A673 (cell line): ENCODE measurements at regions not wholly inside any gene's neighbourhood (a gene's known extent, or its start where the extent isn't known, plus 50 kb on each side); places are given as distances from the start of the nearest gene placed in this dataset.
A peak's percentile ranks its signal among the peaks of the same experiment; 100 is the strongest.

Experiments
- BruUV-seq: library from RNA; stranded (reverse); fragments of 400-500 nt; replicated peaks from 2 replicates; lab custom pipeline; 2021; lab: Mats Ljungman, UMichigan
- CTCF ChIA-PET: fragments of 300-600 bp; sonication (Branson Sonifier 250); formaldehyde crosslinking; loops from one replicate; lab custom pipeline; 2022; ENCODE audit warnings: antibody characterized with exemption; lab: Charles Lee
- POLR2A ChIA-PET: fragments of 300-600 bp; sonication (Branson Sonifier 250); formaldehyde crosslinking; loops from one replicate; lab custom pipeline; 2022; ENCODE audit warnings: antibody characterized with exemption; ENCODE audit not compliant: low non-redundant PET; lab: Charles Lee
- DNase-seq: peaks from one replicate; pipeline ENCODE4 v3.0.0-alpha.2; 2015; ENCODE audit warnings: low spot score
- H3K27ac ChIP-seq: fragments of 200-600 bp; sonication (generic); 2 replicates; pipeline ENCODE4 v1.5.1; 2016; ENCODE audit warnings: mixed run types, low read depth, mild to moderate bottlenecking, mixed read lengths, antibody characterized with exemption, low read length; ENCODE audit not compliant: poor library complexity, severe bottlenecking
- H3K27me3 ChIP-seq: fragments of 200-600 bp; sonication (generic); replicated peaks from 2 replicates; pipeline ENCODE4 v1.6.1; 2017; ENCODE audit warnings: mixed run types, low read depth, mild to moderate bottlenecking, mixed read lengths, antibody characterized with exemption, low read length; ENCODE audit not compliant: insufficient read depth, poor library complexity
- H3K36me3 ChIP-seq: fragments of 200-600 bp; sonication (generic); 2 replicates; pipeline ENCODE4 v1.6.1; 2016; ENCODE audit warnings: mixed run types, mild to moderate bottlenecking, mixed read lengths, antibody characterized with exemption, low read length; ENCODE audit not compliant: insufficient read depth, poor library complexity, severe bottlenecking
- H3K4me1 ChIP-seq: fragments of 200-600 bp; sonication (generic); 2 replicates; pipeline ENCODE4 v1.6.1; 2017; ENCODE audit warnings: mixed run types, mild to moderate bottlenecking, mixed read lengths, antibody characterized with exemption, low read length; ENCODE audit not compliant: insufficient read depth, poor library complexity, severe bottlenecking
- H3K4me3 ChIP-seq: fragments of 200-600 bp; sonication (generic); 2 replicates; pipeline ENCODE4 v1.5.1; 2016; ENCODE audit warnings: low read depth, mixed run types, mild to moderate bottlenecking, mixed read lengths, low read length; ENCODE audit not compliant: poor library complexity, severe bottlenecking
- H3K9me3 ChIP-seq: fragments of 200-600 bp; sonication (generic); 2 replicates; pipeline ENCODE4 v1.6.1; 2016; ENCODE audit warnings: mixed run types, low read depth, mild to moderate bottlenecking, mixed read lengths, antibody characterized with exemption, low read length; ENCODE audit not compliant: poor library complexity, severe bottlenecking
- CTCF ChIP-seq: fragments of 300-800, 200-600 bp; sonication (generic); conservative IDR thresholded peaks from 2 replicates; pipeline ENCODE4 v1.5.1; 2017; ENCODE audit warnings: low read depth, mild to moderate bottlenecking, antibody characterized with exemption, low read length, moderate library complexity, mixed read lengths
- EZH2 ChIP-seq: fragments of 200-600 bp; sonication (generic); IDR thresholded peaks from 2 replicates; pipeline ENCODE4 v1.6.1; 2017; ENCODE audit warnings: borderline replicate concordance, low read depth, mild to moderate bottlenecking, mixed read lengths, antibody characterized with exemption, low read length; ENCODE audit not compliant: poor library complexity, severe bottlenecking
- intact Hi-C: fragments of 100-400 bp; cut with micrococcal nuclease; formaldehyde crosslinking; loops from one replicate; pipeline ENCODE4 v1.10.0; 2022; ENCODE audit not compliant: unreplicated experiment

- no peak for TF ChIP-seq CTCF
- ChIA-PET POLR2A (no interaction called here), CTCF (no interaction called here)
- DNase-seq, result no peak
- H3K36me3 ChIP-seq, result no peaks in the 10 kb centered on the region
- no peak overlapping the region for H3K4me3 ChIP-seq
- no TSS peak for BruUV-seq
- H3K27ac ChIP-seq, result no peak overlapping the region
- H3K27me3 ChIP-seq, result no peaks in the 10 kb centered on the region
- intact Hi-C loops, result no loop called here
- H3K4me1 ChIP-seq, result peaks cover 16% of the 10 kb centered on the region
- H3K9me3 ChIP-seq, result no peaks in the 10 kb centered on the region
Observed at GRCh38 chr2:20560011-20560410, 90.9 kb downstream of the HS1BP3 start.

- Histone ChIP-seq H3K27me3 (no peaks in the 10 kb centered on the region), H3K36me3 (no peaks in the 10 kb centered on the region), H3K4me1 (peaks cover 16% of the 10 kb centered on the region), H3K4me3 (no peak overlapping the region), H3K27ac (no peak overlapping the region), H3K9me3 (no peaks in the 10 kb centered on the region)
- DNase-seq, result no peak
- ChIA-PET POLR2A (no interaction called here), CTCF (no interaction called here)
- TF ChIP-seq CTCF (no peak), EZH2 (no peak)
- intact Hi-C loops, result no loop called here
- no TSS peak for BruUV-seq
Observed at GRCh38 chr2:20560891-20561636, 89.8 kb downstream of the HS1BP3 start.

GRCh38 chr2:20561637-20562454 is 89.1 kb downstream of the HS1BP3 start:
- DNase-seq, result peak; percentile 79

More at GRCh38 chr2:20561637-20562454, 89.1 kb downstream of the HS1BP3 start:
- Histone ChIP-seq H3K4me1 (peaks cover 16% of the 10 kb centered on the region), H3K9me3 (no peaks in the 10 kb centered on the region), H3K27ac (no peak overlapping the region), H3K27me3 (no peaks in the 10 kb centered on the region), H3K4me3 (no peak overlapping the region), H3K36me3 (no peaks in the 10 kb centered on the region)
- no peak for TF ChIP-seq CTCF
- TF ChIP-seq EZH2, result no peak
- POLR2A ChIA-PET, result no interaction called here
- intact Hi-C loops, result no loop called here
- BruUV-seq, result no TSS peak
- CTCF ChIA-PET, result no interaction called here
